ENCODE measurements at regions not wholly inside any gene's neighbourhood (a gene's known extent, or its start where the extent isn't known, plus 50 kb on each side); places are given as distances from the start of the nearest gene placed in this dataset.

GRCh38 chr16:8241408-8241807 lies 348.9 kb downstream of the TMEM114 start:
- DNase-seq (no peak), ATAC-seq (no peak)
- Histone ChIP-seq H3K4me3 (no peak overlapping the region), H3K27ac (no peak overlapping the region), H3K9me3 (no peaks in the 10 kb centered on the region), H3K4me1 (no peaks in the 10 kb centered on the region), H3K27me3 (ENCODE audit: low read depth) (no peaks in the 10 kb centered on the region), H3K36me3 (no peaks in the 10 kb centered on the region)
- intact Hi-C loops (cut with DNase I): no loop called here
- no peak for TF ChIP-seq CTCF (IDR thresholded peaks at IDR 0.05)

GRCh38 chr16:8239443-8239842 lies 350.9 kb downstream of the TMEM114 start:
- ATAC-seq (no peak), DNase-seq (no peak)
- H3K4me1 ChIP-seq: no peaks in the 10 kb centered on the region
- H3K27me3 ChIP-seq (ENCODE audit: low read depth): no peaks in the 10 kb centered on the region
- TF ChIP-seq CTCF (IDR thresholded peaks at IDR 0.05): no peak
- no peak overlapping the region for H3K27ac ChIP-seq
- H3K4me3 ChIP-seq: no peak overlapping the region
- no peaks in the 10 kb centered on the region for H3K36me3 ChIP-seq
- H3K9me3 ChIP-seq: no peaks in the 10 kb centered on the region
- intact Hi-C loops (cut with DNase I): no loop called here

- H3K9me3 ChIP-seq: no peaks in the 10 kb centered on the region
- ATAC-seq (no peak), DNase-seq (no peak)
- H3K27me3 ChIP-seq (ENCODE audit: low read depth): no peaks in the 10 kb centered on the region
- no peak overlapping the region for H3K27ac ChIP-seq
- TF ChIP-seq CTCF (IDR thresholded peaks at IDR 0.05): no peak
- H3K36me3 ChIP-seq: no peaks in the 10 kb centered on the region
- H3K4me3 ChIP-seq: no peak overlapping the region
- intact Hi-C loops (cut with DNase I): no loop called here
- H3K4me1 ChIP-seq: no peaks in the 10 kb centered on the region
Measured at GRCh38 chr16:8237452-8237851, 352.9 kb downstream of the TMEM114 start.

- DNase-seq: no peak
- TF ChIP-seq CTCF (IDR thresholded peaks at IDR 0.05): no peak
- intact Hi-C loops (cut with DNase I): no loop called here
- Histone ChIP-seq H3K4me3 (no peak overlapping the region), H3K27ac (no peak overlapping the region), H3K9me3 (no peaks in the 10 kb centered on the region), H3K36me3 (no peaks in the 10 kb centered on the region), H3K27me3 (ENCODE audit: low read depth) (no peaks in the 10 kb centered on the region), H3K4me1 (no peaks in the 10 kb centered on the region)
- no peak for ATAC-seq
Measured at GRCh38 chr16:8236816-8237215, 353.5 kb downstream of the TMEM114 start.

GRCh38 chr16:8230497-8230896 lies 359.8 kb downstream of the TMEM114 start:
- H3K36me3 ChIP-seq: no peaks in the 10 kb centered on the region
- no peak overlapping the region for H3K27ac ChIP-seq
- intact Hi-C loops (cut with DNase I): no loop called here
- H3K27me3 ChIP-seq (ENCODE audit: low read depth): no peaks in the 10 kb centered on the region
- no peak for TF ChIP-seq CTCF (IDR thresholded peaks at IDR 0.05)
- ATAC-seq: no peak
- no peaks in the 10 kb centered on the region for H3K9me3 ChIP-seq
- H3K4me1 ChIP-seq: no peaks in the 10 kb centered on the region
- H3K4me3 ChIP-seq: no peak overlapping the region
- DNase-seq: no peak

GRCh38 chr16:8229011-8229520 lies 361.2 kb downstream of the TMEM114 start:
- TF ChIP-seq CTCF (IDR thresholded peaks at IDR 0.05): no peak
- intact Hi-C loops (cut with DNase I): no loop called here
- Histone ChIP-seq H3K4me3 (no peak overlapping the region), H3K4me1 (no peaks in the 10 kb centered on the region), H3K9me3 (no peaks in the 10 kb centered on the region), H3K27ac (no peak overlapping the region), H3K27me3 (ENCODE audit: low read depth) (no peaks in the 10 kb centered on the region), H3K36me3 (no peaks in the 10 kb centered on the region)
- ATAC-seq: no peak
- DNase-seq: no peak
